ENCODE measurements at regions not wholly inside any gene's neighbourhood (a gene's known extent, or its start where the extent isn't known, plus 50 kb on each side); places are given as distances from the start of the nearest gene placed in this dataset.
"Not testable (repeated sequence)": the region's sequence is repeated elsewhere in the genome, so short reads cannot be mapped to it uniquely, and the experiment has no call there.

DNA sequence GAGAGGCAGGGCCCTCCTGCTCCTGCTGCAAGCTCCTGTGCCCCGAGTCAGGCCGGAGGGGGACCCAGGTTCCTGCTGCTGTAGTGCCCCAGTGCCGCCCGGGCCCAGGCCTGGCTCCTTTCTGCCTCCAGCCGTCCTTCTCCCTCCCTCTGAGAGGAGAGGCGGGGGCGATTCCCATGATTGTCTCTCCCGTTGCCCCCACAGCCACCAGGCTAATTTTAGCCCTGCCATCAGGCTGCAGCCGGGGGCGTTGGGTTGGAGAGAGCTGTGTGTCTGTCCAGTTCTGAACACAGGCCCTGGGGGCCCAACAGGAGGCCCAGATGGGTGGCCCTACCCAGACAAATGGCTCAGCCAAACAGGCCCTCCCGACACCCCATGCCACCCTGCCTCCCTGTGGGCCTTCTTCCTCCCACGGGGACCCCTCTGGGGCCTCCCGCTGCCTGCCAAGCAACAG is 214.8 kb downstream of the TBC1D2B start:
- Histone ChIP-seq H3K27ac (ENCODE audit: insufficient read depth, low read length, poor library complexity, severe bottlenecking) (no peak overlapping the region), H3K4me3 (ENCODE audit: low read depth, low read length) (no peak overlapping the region), H3K4me1 (ENCODE audit: control insufficient read depth, insufficient read depth, low read length, poor library complexity, severe bottlenecking) (no peaks in the 10 kb centered on the region), H3K27me3 (ENCODE audit: control insufficient read depth, insufficient read depth, low read length) (no peaks in the 10 kb centered on the region), H3K9me3 (ENCODE audit: control insufficient read depth in 2 of 2, low read length in 2 of 2) (no peaks in the 10 kb centered on the region), H3K36me3 (ENCODE audit: control insufficient read depth, insufficient read depth, low read length) (no peaks in the 10 kb centered on the region)
- no peak overlapping the region for H3K27ac Mint-ChIP-seq
- H3K4me3 Mint-ChIP-seq: no peak overlapping the region
- ATAC-seq (ENCODE audit: low read depth in 2 of 2) (no peak), DNase-seq (no peak)
- no peaks in the 10 kb centered on the region for H3K9me3 Mint-ChIP-seq
- no peaks in the 10 kb centered on the region for H3K4me1 Mint-ChIP-seq
- no peaks in the 10 kb centered on the region for H3K36me3 Mint-ChIP-seq
- peaks cover 7% of the 10 kb centered on the region for H3K27me3 Mint-ChIP-seq

DNA sequence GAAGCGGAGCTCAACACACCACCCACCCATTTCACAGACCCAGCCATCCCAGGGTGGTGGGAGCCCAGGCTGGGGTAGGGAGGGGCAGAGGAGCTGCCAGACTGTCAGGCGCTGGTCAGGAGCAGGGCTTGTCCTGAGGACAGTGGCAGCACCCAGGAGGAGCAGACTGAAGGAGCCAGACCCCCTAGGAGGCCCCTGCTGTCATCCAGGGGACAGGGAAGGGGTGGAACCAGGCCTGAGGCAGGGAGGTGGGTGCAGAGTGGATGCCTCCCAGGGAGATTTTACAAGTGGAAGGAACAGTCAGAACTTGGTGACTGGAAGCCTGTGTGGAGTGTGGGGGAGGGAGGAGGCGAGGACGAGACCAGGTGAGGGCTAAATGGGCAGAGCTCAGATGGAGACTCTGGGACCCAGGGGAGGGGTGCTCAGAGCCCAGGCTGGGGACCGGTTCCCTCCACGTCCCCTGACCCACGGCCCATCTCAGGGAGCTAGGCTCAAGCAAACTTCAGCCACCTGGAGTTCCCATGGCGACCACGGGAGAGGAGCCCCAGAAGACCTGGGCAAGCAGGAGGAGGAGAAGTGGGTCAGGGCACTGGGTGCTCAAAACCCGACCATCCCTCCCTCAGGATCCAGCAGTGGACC is 215.4 kb downstream of the TBC1D2B start:
- not testable (repeated sequence) for H3K27me3 Mint-ChIP-seq; H3K27me3 ChIP-seq (ENCODE audit: control insufficient read depth, insufficient read depth, low read length); H3K36me3 ChIP-seq (ENCODE audit: control insufficient read depth, insufficient read depth, low read length); H3K9me3 ChIP-seq (ENCODE audit: control insufficient read depth in 2 of 2, low read length in 2 of 2); H3K4me3 ChIP-seq (ENCODE audit: low read depth, low read length); DNase-seq; H3K4me1 Mint-ChIP-seq; H3K9me3 Mint-ChIP-seq; H3K27ac ChIP-seq (ENCODE audit: insufficient read depth, low read length, poor library complexity, severe bottlenecking); H3K4me3 Mint-ChIP-seq; H3K27ac Mint-ChIP-seq; ATAC-seq (ENCODE audit: low read depth in 2 of 2); H3K36me3 Mint-ChIP-seq; H3K4me1 ChIP-seq (ENCODE audit: control insufficient read depth, insufficient read depth, low read length, poor library complexity, severe bottlenecking)

DNA sequence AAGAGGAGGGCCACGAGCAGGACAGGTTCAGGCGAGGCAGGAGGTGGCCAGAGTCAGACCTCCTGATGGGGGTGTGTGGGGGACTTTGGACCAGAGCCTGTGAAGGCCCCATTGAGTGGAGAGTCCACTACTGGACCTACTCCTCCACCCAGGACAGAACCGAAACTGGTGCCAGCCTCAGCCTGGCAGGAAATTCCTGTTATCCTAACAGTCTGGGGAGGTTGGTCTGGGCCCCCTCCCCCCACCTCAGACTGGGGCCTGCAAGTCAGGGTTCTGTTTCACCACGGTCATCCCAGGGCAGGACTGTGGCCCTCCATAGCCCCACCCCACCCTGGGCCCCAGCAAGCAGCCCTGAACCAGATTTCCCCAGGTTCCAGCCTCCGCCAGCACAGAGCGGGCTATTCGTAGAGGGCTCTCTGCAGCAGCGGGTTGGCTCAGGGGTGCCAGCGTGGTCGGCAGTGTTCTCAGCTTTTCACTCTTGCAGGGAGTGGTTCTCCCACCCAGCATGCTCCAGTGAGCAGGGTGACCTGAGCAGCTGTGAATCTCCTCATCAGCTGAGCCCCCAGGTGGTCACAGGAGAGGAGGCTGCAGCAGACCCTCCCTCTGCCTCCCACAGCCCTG is 217.3 kb downstream of the TBC1D2B start:
- no peaks in the 10 kb centered on the region for H3K36me3 ChIP-seq (ENCODE audit: control insufficient read depth, insufficient read depth, low read length)
- Mint-ChIP-seq H3K27ac (no peak overlapping the region), H3K27me3 (peaks cover 13% of the 10 kb centered on the region), H3K4me3 (no peak overlapping the region), H3K4me1 (no peaks in the 10 kb centered on the region), H3K9me3 (no peaks in the 10 kb centered on the region), H3K36me3 (no peaks in the 10 kb centered on the region)
- ATAC-seq (ENCODE audit: low read depth in 2 of 2) (no peak), DNase-seq (no peak)
- H3K9me3 ChIP-seq (ENCODE audit: control insufficient read depth in 2 of 2, low read length in 2 of 2): no peaks in the 10 kb centered on the region
- no peak overlapping the region for H3K27ac ChIP-seq (ENCODE audit: insufficient read depth, low read length, poor library complexity, severe bottlenecking)
- H3K4me1 ChIP-seq (ENCODE audit: control insufficient read depth, insufficient read depth, low read length, poor library complexity, severe bottlenecking): no peaks in the 10 kb centered on the region
- H3K4me3 ChIP-seq (ENCODE audit: low read depth, low read length): no peak overlapping the region
- H3K27me3 ChIP-seq (ENCODE audit: control insufficient read depth, insufficient read depth, low read length): no peaks in the 10 kb centered on the region

DNA sequence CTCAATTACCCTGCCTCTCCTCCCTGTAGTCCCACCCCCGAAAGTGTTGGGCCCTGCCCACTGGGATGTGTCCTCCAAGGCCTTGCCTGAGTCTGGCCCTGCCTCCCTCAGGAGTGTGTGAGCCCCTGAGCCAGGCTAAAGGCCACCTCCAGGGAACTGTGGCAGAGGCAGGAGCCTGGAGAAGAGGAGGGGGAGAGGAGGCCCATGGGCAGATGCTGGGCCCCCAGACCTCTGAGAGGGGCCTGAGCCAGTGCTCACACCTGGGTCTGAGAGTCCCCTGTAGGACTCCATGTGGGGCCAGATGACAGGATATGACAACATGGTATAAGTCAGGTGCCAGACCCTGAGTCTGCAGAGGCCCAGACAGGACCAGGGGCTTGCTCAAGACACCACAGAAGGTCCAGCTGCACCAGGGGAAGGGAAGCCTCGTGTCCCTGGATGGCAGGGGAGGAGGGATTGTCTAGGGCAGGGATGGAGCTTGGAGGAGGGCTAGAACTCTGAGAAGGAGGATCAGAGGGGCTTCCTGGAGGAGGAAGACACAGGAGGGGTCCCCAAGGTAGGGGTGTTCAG is 217.9 kb downstream of the TBC1D2B start:
- no peak overlapping the region for H3K27ac ChIP-seq (ENCODE audit: insufficient read depth, low read length, poor library complexity, severe bottlenecking)
- H3K36me3 ChIP-seq (ENCODE audit: control insufficient read depth, insufficient read depth, low read length): no peaks in the 10 kb centered on the region
- no peaks in the 10 kb centered on the region for H3K4me1 ChIP-seq (ENCODE audit: control insufficient read depth, insufficient read depth, low read length, poor library complexity, severe bottlenecking)
- DNase-seq (no peak), ATAC-seq (ENCODE audit: low read depth in 2 of 2) (no peak)
- peaks cover 13% of the 10 kb centered on the region for H3K27me3 Mint-ChIP-seq
- no peak overlapping the region for H3K4me3 ChIP-seq (ENCODE audit: low read depth, low read length)
- H3K4me1 Mint-ChIP-seq: no peaks in the 10 kb centered on the region
- no peaks in the 10 kb centered on the region for H3K9me3 ChIP-seq (ENCODE audit: control insufficient read depth in 2 of 2, low read length in 2 of 2)
- H3K4me3 Mint-ChIP-seq: no peak overlapping the region
- no peaks in the 10 kb centered on the region for H3K9me3 Mint-ChIP-seq
- no peaks in the 10 kb centered on the region for H3K27me3 ChIP-seq (ENCODE audit: control insufficient read depth, insufficient read depth, low read length)
- H3K36me3 Mint-ChIP-seq: no peaks in the 10 kb centered on the region
- no peak overlapping the region for H3K27ac Mint-ChIP-seq

DNA sequence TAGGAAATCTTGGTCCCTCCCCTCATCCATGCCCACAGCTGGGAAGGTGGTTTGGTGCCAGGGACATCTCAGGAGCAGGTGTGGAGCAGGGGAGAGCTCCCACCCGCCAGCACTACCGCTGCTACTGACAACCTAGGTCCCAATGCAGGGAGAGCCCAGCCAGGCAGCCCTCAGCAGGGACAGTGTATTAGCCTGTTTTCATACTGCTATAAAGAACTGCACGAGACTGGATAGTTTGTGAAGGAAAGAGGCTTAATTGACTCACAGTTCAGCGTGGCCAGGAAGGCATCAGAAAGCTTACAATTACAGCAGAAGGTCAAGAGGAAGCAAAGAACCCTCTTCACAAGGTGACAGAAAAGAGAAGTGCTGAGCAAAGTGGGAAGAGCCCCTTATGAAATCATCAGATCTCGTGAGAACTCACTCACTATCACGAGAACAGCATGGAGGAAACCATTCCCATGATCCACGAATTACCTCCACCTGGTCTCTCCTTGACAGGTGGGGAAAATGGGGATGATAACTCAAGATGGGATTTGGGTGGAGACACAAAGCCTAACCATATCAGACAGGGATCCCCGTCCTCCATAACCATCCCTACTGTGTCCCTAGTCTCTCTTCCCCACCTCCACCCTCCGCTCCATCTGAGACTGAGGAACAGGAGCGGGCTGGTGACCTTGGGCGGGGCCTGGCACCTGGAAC is 218.6 kb downstream of the TBC1D2B start:
- peaks cover 13% of the 10 kb centered on the region for H3K27me3 Mint-ChIP-seq
- H3K27ac Mint-ChIP-seq: no peak overlapping the region
- ATAC-seq (ENCODE audit: low read depth in 2 of 2) (no peak), DNase-seq (no peak)
- Histone ChIP-seq H3K4me1 (ENCODE audit: control insufficient read depth, insufficient read depth, low read length, poor library complexity, severe bottlenecking) (no peaks in the 10 kb centered on the region), H3K9me3 (ENCODE audit: control insufficient read depth in 2 of 2, low read length in 2 of 2) (no peaks in the 10 kb centered on the region), H3K36me3 (ENCODE audit: control insufficient read depth, insufficient read depth, low read length) (no peaks in the 10 kb centered on the region), H3K4me3 (ENCODE audit: low read depth, low read length) (no peak overlapping the region), H3K27me3 (ENCODE audit: control insufficient read depth, insufficient read depth, low read length) (no peaks in the 10 kb centered on the region), H3K27ac (ENCODE audit: insufficient read depth, low read length, poor library complexity, severe bottlenecking) (no peak overlapping the region)
- no peaks in the 10 kb centered on the region for H3K4me1 Mint-ChIP-seq
- H3K9me3 Mint-ChIP-seq: peaks cover 0 to under 1% (median 0%) of the 10 kb centered on the region in 7 donors
- no peak overlapping the region for H3K4me3 Mint-ChIP-seq
- no peaks in the 10 kb centered on the region for H3K36me3 Mint-ChIP-seq

DNA sequence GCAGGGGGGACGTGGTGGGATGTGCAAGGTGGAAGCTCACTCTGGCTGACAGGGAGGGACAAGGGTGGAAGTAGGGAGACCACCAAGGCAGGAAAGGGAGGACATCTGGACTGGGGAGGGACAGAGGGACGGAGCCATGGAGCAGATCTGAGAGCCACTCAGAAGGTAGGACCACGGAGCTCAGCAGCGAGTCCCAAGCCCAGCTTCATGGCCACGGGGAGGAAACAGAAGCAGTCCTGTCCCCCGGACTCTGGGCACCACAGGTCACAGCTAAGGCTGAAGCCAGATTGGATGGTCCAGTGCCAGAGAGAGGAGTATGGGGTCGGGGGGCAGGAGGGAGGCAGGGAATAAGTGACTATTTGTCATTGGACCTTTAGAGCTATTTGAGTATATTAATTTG is 220.1 kb downstream of the TBC1D2B start:
- ATAC-seq (ENCODE audit: low read depth in 2 of 2) (no peak), DNase-seq (no peak)
- Mint-ChIP-seq H3K9me3 (peaks cover 0 to 1% (median 0%) of the 10 kb centered on the region in 7 donors), H3K27me3 (peaks cover 20% of the 10 kb centered on the region), H3K36me3 (no peaks in the 10 kb centered on the region), H3K27ac (no peak overlapping the region), H3K4me3 (no peak overlapping the region), H3K4me1 (no peaks in the 10 kb centered on the region)
- H3K27me3 ChIP-seq (ENCODE audit: control insufficient read depth, insufficient read depth, low read length): no peaks in the 10 kb centered on the region
- H3K27ac ChIP-seq (ENCODE audit: insufficient read depth, low read length, poor library complexity, severe bottlenecking): no peak overlapping the region
- H3K4me1 ChIP-seq (ENCODE audit: control insufficient read depth, insufficient read depth, low read length, poor library complexity, severe bottlenecking): no peaks in the 10 kb centered on the region
- no peaks in the 10 kb centered on the region for H3K9me3 ChIP-seq (ENCODE audit: control insufficient read depth in 2 of 2, low read length in 2 of 2)
- no peaks in the 10 kb centered on the region for H3K36me3 ChIP-seq (ENCODE audit: control insufficient read depth, insufficient read depth, low read length)
- H3K4me3 ChIP-seq (ENCODE audit: low read depth, low read length): no peak overlapping the region

DNA sequence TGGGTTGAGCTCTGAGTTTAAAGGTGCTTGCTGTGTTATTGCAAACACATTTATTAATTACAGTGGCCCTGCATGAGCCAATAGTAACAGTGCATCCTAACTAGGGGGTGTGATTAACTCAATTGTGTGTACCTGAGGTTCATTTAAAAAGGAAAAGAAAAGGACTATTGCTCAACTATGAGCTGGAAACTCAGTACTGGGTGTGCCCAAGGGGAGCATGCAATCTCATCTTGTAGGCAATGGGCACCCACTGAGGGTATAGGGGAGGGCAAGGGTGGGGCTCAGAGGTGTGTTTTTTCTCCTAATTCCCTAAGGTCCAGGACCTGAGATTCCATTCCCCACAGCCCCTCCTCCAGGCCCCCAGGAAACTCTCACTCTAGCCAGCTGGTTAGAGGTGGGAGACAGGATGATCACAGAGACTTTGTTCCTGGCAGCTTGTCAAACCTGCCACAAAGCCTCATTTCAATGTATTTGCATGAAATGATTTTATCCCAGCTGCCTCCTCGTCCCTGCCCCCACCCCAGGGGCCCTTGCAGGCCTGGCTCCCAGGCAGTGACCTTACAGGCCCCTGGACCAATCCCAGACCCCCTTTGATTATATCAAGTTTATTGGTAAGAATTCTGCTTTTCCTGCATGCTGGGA is 220.7 kb downstream of the TBC1D2B start:
- Mint-ChIP-seq H3K27ac (no peak overlapping the region), H3K4me3 (no peak overlapping the region), H3K36me3 (no peaks in the 10 kb centered on the region), H3K4me1 (no peaks in the 10 kb centered on the region), H3K27me3 (peaks cover 25% of the 10 kb centered on the region), H3K9me3 (peaks cover 0 to 1% (median 0%) of the 10 kb centered on the region in 7 donors)
- no peaks in the 10 kb centered on the region for H3K9me3 ChIP-seq (ENCODE audit: control insufficient read depth in 2 of 2, low read length in 2 of 2)
- no peak overlapping the region for H3K4me3 ChIP-seq (ENCODE audit: low read depth, low read length)
- no peak overlapping the region for H3K27ac ChIP-seq (ENCODE audit: insufficient read depth, low read length, poor library complexity, severe bottlenecking)
- DNase-seq (no peak), ATAC-seq (ENCODE audit: low read depth in 2 of 2) (no peak)
- no peaks in the 10 kb centered on the region for H3K27me3 ChIP-seq (ENCODE audit: control insufficient read depth, insufficient read depth, low read length)
- no peaks in the 10 kb centered on the region for H3K4me1 ChIP-seq (ENCODE audit: control insufficient read depth, insufficient read depth, low read length, poor library complexity, severe bottlenecking)
- no peaks in the 10 kb centered on the region for H3K36me3 ChIP-seq (ENCODE audit: control insufficient read depth, insufficient read depth, low read length)
